Adrenal gland (tissue), 5 donors: ENCODE measurements at regions not wholly inside any gene's neighbourhood (a gene's known extent, or its start where the extent isn't known, plus 50 kb on each side); places are given as distances from the start of the nearest gene placed in this dataset.

Experiments
- CTCF ChIP-seq, 6 experiments: fragments of 450-650 bp in 4 of 6; fragments of 200-600 bp in 2 of 6; sonication (generic) in 1 of 6; IDR thresholded peaks; 1 replicate in 5 of 6; 2 replicates in 1 of 6; pipeline versions ENCODE4 v1.5.1 to v1.8.0; 2016 to 2021; ENCODE audit warnings: antibody characterized with exemption in 6 of 6, mild to moderate bottlenecking in 2 of 6, moderate library complexity in 1 of 6
- POLR2A ChIP-seq, 2 donors: fragments of 450-650 bp; IDR thresholded peaks; one replicate each; pipeline ENCODE4 v1.6.1; 2017; ENCODE audit warnings: antibody characterized with exemption in 2 of 2, mild to moderate bottlenecking in 2 of 2, moderate library complexity in 1 of 2
- donor health status: DM: no; HTN: no; CAD: no.

GRCh38 chr1:111561328-111561727, 57.9 kb upstream of the ADORA3 start:
- TF ChIP-seq POLR2A (IDR thresholded peaks at IDR 0.05) (no peak), CTCF (IDR thresholded peaks at IDR 0.05) (no peak)
